Hepatocyte (in vitro differentiated cells): ENCODE measurements at regions not wholly inside any gene's neighbourhood (a gene's known extent, or its start where the extent isn't known, plus 50 kb on each side); places are given as distances from the start of the nearest gene placed in this dataset.

Experiments used
- DNase-seq: peaks from one replicate; pipeline ENCODE4 v3.0.0-alpha.2; 2016; ENCODE audit warnings: low spot score
- H2AFZ ChIP-seq: fragments of 200-600 bp; sonication (generic); 2 replicates; pipeline ENCODE4 v1.6.0; 2016; ENCODE audit warnings: antibody characterized with exemption, mild to moderate bottlenecking
- H3K27ac ChIP-seq: fragments of 200-600 bp; sonication (generic); 2 replicates; pipeline ENCODE4 v1.5.1; 2016; ENCODE audit warnings: mild to moderate bottlenecking
- H3K27me3 ChIP-seq: fragments of 200-600 bp; sonication (generic); 2 replicates; pipeline ENCODE4 v1.6.1; 2016
- H3K36me3 ChIP-seq: fragments of 200-600 bp; sonication (generic); replicated peaks from 2 replicates; pipeline ENCODE4 v1.5.1; 2016; ENCODE audit warnings: low read depth; ENCODE audit not compliant: insufficient read depth
- H3K4me1 ChIP-seq: fragments of 200-600 bp; sonication (generic); 2 replicates; pipeline ENCODE4 v1.5.1; 2016; ENCODE audit warnings: mild to moderate bottlenecking, moderate library complexity; ENCODE audit not compliant: insufficient read depth
- H3K4me2 ChIP-seq: fragments of 200-600 bp; sonication (generic); 2 replicates; pipeline ENCODE4 v1.6.0; 2016
- H3K4me3 ChIP-seq: fragments of 200-600 bp; sonication (generic); 2 replicates; pipeline ENCODE4 v1.5.1; 2016; ENCODE audit warnings: mild to moderate bottlenecking
- H3K79me2 ChIP-seq: fragments of 200-600 bp; sonication (generic); 2 replicates; pipeline ENCODE4 v1.6.0; 2017; ENCODE audit warnings: mild to moderate bottlenecking
- H3K9me2 ChIP-seq: fragments of 200-600 bp; sonication (generic); replicated peaks from 2 replicates; pipeline ENCODE4 v1.6.0; 2017; ENCODE audit warnings: mild to moderate bottlenecking; ENCODE audit not compliant: insufficient read depth
- H3K9me3 ChIP-seq: fragments of 200-600 bp; sonication (generic); 2 replicates; pipeline ENCODE4 v1.5.1; 2016; ENCODE audit warnings: low read depth, mild to moderate bottlenecking
- H4K20me1 ChIP-seq: fragments of 200-600 bp; sonication (generic); 2 replicates; pipeline ENCODE4 v1.6.0; 2016; ENCODE audit warnings: mild to moderate bottlenecking; ENCODE audit not compliant: insufficient read depth, poor library complexity, severe bottlenecking
- EZH2 ChIP-seq: fragments of 200-600 bp; sonication (generic); IDR thresholded peaks from 2 replicates; pipeline ENCODE4 v1.6.1; 2016; ENCODE audit warnings: antibody characterized with exemption, mild to moderate bottlenecking, borderline replicate concordance
- EZH2phosphoT487 ChIP-seq: fragments of 200-600 bp; sonication (generic); IDR thresholded peaks from one replicate; pipeline ENCODE4 v1.6.1; 2018; ENCODE audit warnings: antibody characterized with exemption, mild to moderate bottlenecking, low read depth, moderate library complexity; ENCODE audit not compliant: unreplicated experiment, severe bottlenecking
- WGBS: methylation state at CpG from one replicate; pipeline ENCODE4 v1.1.6; 2016; ENCODE audit warnings: low lambda C conversion rate; ENCODE audit errors: missing lambda C conversion rate; 5-methylcytosine and 5-hydroxymethylcytosine counted together
- TF ChIP-seq, protein P1 (sequence below): fragments of 200-600 bp; sonication (generic); IDR thresholded peaks from 2 replicates; pipeline ENCODE4 v1.5.1; 2016; ENCODE audit warnings: antibody characterized with exemption, mild to moderate bottlenecking; ENCODE audit not compliant: poor library complexity

GRCh38 chr4:25474690-25475089, 97.6 kb downstream of the ANAPC4 start:
- H3K4me3 ChIP-seq: no peak overlapping the region
- H3K4me1 ChIP-seq: no peaks in the 10 kb centered on the region
- H3K4me2 ChIP-seq: no peak overlapping the region
- no peaks in the 10 kb centered on the region for H3K79me2 ChIP-seq
- H4K20me1 ChIP-seq: no peaks in the 10 kb centered on the region
- H3K9me2 ChIP-seq: no peaks in the 10 kb centered on the region
- TF ChIP-seq, protein P1, sequence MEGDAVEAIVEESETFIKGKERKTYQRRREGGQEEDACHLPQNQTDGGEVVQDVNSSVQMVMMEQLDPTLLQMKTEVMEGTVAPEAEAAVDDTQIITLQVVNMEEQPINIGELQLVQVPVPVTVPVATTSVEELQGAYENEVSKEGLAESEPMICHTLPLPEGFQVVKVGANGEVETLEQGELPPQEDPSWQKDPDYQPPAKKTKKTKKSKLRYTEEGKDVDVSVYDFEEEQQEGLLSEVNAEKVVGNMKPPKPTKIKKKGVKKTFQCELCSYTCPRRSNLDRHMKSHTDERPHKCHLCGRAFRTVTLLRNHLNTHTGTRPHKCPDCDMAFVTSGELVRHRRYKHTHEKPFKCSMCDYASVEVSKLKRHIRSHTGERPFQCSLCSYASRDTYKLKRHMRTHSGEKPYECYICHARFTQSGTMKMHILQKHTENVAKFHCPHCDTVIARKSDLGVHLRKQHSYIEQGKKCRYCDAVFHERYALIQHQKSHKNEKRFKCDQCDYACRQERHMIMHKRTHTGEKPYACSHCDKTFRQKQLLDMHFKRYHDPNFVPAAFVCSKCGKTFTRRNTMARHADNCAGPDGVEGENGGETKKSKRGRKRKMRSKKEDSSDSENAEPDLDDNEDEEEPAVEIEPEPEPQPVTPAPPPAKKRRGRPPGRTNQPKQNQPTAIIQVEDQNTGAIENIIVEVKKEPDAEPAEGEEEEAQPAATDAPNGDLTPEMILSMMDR: no peak
- TF ChIP-seq EZH2: no peak
- no peak for TF ChIP-seq EZH2phosphoT487
- no peaks in the 10 kb centered on the region for H3K9me3 ChIP-seq
- WGBS: 77% methylated on average over 4 of the region's 4 CpGs
- H2AFZ ChIP-seq: no peak overlapping the region
- no peaks in the 10 kb centered on the region for H3K36me3 ChIP-seq
- DNase-seq: no peak
- H3K27ac ChIP-seq: no peak overlapping the region
- H3K27me3 ChIP-seq: no peaks in the 10 kb centered on the region

GRCh38 chr4:25477221-25477620, 100.2 kb downstream of the ANAPC4 start:
- 80% methylated on average over 1 of the region's 1 CpG for WGBS
- Histone ChIP-seq H3K79me2 (no peaks in the 10 kb centered on the region), H3K27me3 (no peaks in the 10 kb centered on the region), H3K4me3 (no peak overlapping the region), H3K4me2 (no peak overlapping the region), H4K20me1 (no peaks in the 10 kb centered on the region), H3K9me3 (no peaks in the 10 kb centered on the region), H3K27ac (no peak overlapping the region), H2AFZ (no peak overlapping the region), H3K36me3 (no peaks in the 10 kb centered on the region), H3K9me2 (no peaks in the 10 kb centered on the region), H3K4me1 (no peaks in the 10 kb centered on the region)
- DNase-seq: no peak
- TF ChIP-seq EZH2phosphoT487: no peak
- TF ChIP-seq, protein P1: no peak
- no peak for TF ChIP-seq EZH2

DNA sequence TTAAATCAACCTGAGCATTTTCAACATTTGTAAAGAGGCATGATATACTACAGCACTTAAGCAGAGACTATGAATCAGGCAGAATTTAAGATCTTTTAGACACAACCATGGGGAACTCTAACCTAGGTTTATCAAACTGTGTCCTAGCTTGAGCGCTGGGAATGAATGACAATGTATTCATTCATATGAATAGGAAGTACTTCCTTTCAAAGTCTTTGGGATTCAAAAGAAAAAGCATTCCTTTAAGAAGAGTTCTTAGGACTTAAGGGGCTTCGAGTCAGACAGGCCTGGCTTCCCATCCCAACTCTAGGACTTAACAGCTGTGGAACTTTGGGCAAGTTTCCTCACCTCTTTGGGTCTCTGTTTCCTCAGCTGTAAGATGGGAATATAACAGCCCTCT, 104.6 kb downstream of the ANAPC4 start:
- no peak overlapping the region for H2AFZ ChIP-seq
- no peaks in the 10 kb centered on the region for H3K27me3 ChIP-seq
- H3K4me2 ChIP-seq: no peak overlapping the region
- 63% methylated on average over 2 of the region's 2 CpGs for WGBS
- no peak for TF ChIP-seq EZH2phosphoT487
- TF ChIP-seq EZH2: no peak
- TF ChIP-seq, protein P1: no peak
- no peaks in the 10 kb centered on the region for H3K9me3 ChIP-seq
- no peaks in the 10 kb centered on the region for H4K20me1 ChIP-seq
- H3K9me2 ChIP-seq: no peaks in the 10 kb centered on the region
- H3K4me3 ChIP-seq: no peak overlapping the region
- no peaks in the 10 kb centered on the region for H3K4me1 ChIP-seq
- no peaks in the 10 kb centered on the region for H3K79me2 ChIP-seq
- no peak for DNase-seq
- H3K27ac ChIP-seq: no peak overlapping the region
- no peaks in the 10 kb centered on the region for H3K36me3 ChIP-seq

DNA sequence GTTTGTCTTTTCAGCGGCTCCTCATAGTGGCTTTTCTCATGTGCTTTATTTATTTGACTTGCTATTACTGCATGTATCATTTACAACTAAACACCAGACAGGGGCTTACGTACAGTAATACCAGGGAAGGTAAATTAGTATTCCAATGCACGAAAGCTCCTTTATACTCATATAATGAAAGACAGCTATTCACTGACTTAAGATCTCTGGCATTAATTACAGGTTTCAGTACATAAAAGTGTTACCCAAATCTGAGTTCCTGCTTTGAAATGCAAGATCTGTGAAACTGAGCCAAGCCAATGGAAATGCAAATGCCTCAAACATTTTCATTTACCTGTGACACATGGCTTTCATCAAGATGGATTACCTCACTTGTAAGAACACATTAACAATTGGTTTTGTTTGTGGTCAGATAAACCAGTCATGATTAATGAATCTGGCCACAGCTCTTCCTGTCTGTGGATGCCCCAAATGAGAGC, 107.2 kb downstream of the ANAPC4 start:
- no peaks in the 10 kb centered on the region for H3K79me2 ChIP-seq
- WGBS: 62% methylated on average over 3 of the region's 3 CpGs
- H3K4me2 ChIP-seq: no peak overlapping the region
- H3K4me3 ChIP-seq: no peak overlapping the region
- TF ChIP-seq EZH2 (no peak), EZH2phosphoT487 (no peak)
- TF ChIP-seq, protein P1: no peak
- H4K20me1 ChIP-seq: no peaks in the 10 kb centered on the region
- no peaks in the 10 kb centered on the region for H3K27me3 ChIP-seq
- no peaks in the 10 kb centered on the region for H3K9me2 ChIP-seq
- no peak overlapping the region for H2AFZ ChIP-seq
- no peak overlapping the region for H3K27ac ChIP-seq
- no peak for DNase-seq
- no peaks in the 10 kb centered on the region for H3K9me3 ChIP-seq
- H3K36me3 ChIP-seq: no peaks in the 10 kb centered on the region
- no peaks in the 10 kb centered on the region for H3K4me1 ChIP-seq
